OCI-LY3 (cell line): ENCODE measurements at regions not wholly inside any gene's neighbourhood (a gene's known extent, or its start where the extent isn't known, plus 50 kb on each side); places are given as distances from the start of the nearest gene placed in this dataset.
A peak's percentile ranks its signal among the peaks of the same experiment; 100 is the strongest.
"Not testable (repeated sequence)": the region's sequence is repeated elsewhere in the genome, so short reads cannot be mapped to it uniquely, and the experiment has no call there.

Source experiments
- H2AFZ ChIP-seq: fragments of 200-600, 300-600 bp; shearing (Covaris generic); 2 replicates; pipeline ENCODE4 v1.6.0; 2014; ENCODE audit warnings: antibody characterized with exemption, low read depth, low read length
- H3K27ac ChIP-seq: fragments of 200-600, 300-600 bp; sonication (generic); 2 replicates; pipeline ENCODE4 v1.5.1; 2014; ENCODE audit warnings: mild to moderate bottlenecking, low read length, moderate library complexity, mixed read lengths
- H3K27me3 ChIP-seq: fragments of 200-600, 300-600 bp; sonication (generic); 2 replicates; pipeline ENCODE4 v1.6.1; 2014; ENCODE audit warnings: low read depth, low read length, mixed read lengths
- H3K36me3 ChIP-seq: fragments of 200-600, 300-600 bp; sonication (generic); replicated peaks from 2 replicates; pipeline ENCODE3; 2014; ENCODE audit warnings: low read depth, low read length, mixed read lengths
- H3K4me1 ChIP-seq: fragments of 300-600, 200-600 bp; sonication (generic); 2 replicates; pipeline ENCODE4 v1.6.1; 2014; ENCODE audit warnings: low read length, mixed read lengths
- H3K4me2 ChIP-seq: fragments of 200-600, 300-600 bp; sonication (generic); 2 replicates; pipeline ENCODE4 v1.6.1; 2014; ENCODE audit warnings: low read length, mixed read lengths
- H3K4me3 ChIP-seq: fragments of 300-600, 200-600 bp; sonication (generic); 2 replicates; pipeline ENCODE4 v1.5.1; 2014; ENCODE audit warnings: antibody characterized with exemption, mild to moderate bottlenecking, low read length, moderate library complexity
- H3K79me2 ChIP-seq: fragments of 300-600, 200-600 bp; shearing (Covaris generic); 2 replicates; pipeline ENCODE4 v1.6.1; 2014; ENCODE audit warnings: mild to moderate bottlenecking, low read length, mixed read lengths
- H3K9ac ChIP-seq: fragments of 300-600, 200-600 bp; shearing (Covaris generic); 2 replicates; pipeline ENCODE4 v1.6.0; 2014; ENCODE audit warnings: mild to moderate bottlenecking, low read length, moderate library complexity
- H3K9me3 ChIP-seq: fragments of 200-600, 300-600 bp; shearing (Covaris generic); 2 replicates; pipeline ENCODE4 v1.6.1; 2014; ENCODE audit warnings: low read length, mixed read lengths; ENCODE audit not compliant: insufficient read depth
- H4K20me1 ChIP-seq: fragments of 200-600, 300-600 bp; sonication (generic); 2 replicates; pipeline ENCODE4 v1.6.1; 2016; ENCODE audit warnings: low read length, mixed read lengths; ENCODE audit not compliant: insufficient read depth
- CTCF ChIP-seq: fragments of 200-600, 300-600 bp; sonication (generic); IDR thresholded peaks from 2 replicates; pipeline ENCODE4 v1.5.1; 2014; ENCODE audit warnings: antibody characterized with exemption, low read length, low read depth
- EZH2phosphoT487 ChIP-seq: fragments of 200-600 bp; shearing (Covaris generic); IDR thresholded peaks from 2 replicates; pipeline ENCODE4 v1.6.1; 2018; ENCODE audit warnings: antibody characterized with exemption, mixed run types, low read depth

- H3K27ac ChIP-seq, H4K20me1 ChIP-seq, H3K36me3 ChIP-seq, H2AFZ ChIP-seq, H3K79me2 ChIP-seq, H3K27me3 ChIP-seq, H3K9me3 ChIP-seq, H3K9ac ChIP-seq: not testable (repeated sequence)
- Histone ChIP-seq H3K4me3 (peak overlapping the region; percentile 54), H3K4me1 (peaks cover 15% of the 10 kb centered on the region), H3K4me2 (peak overlapping the region; percentile 70)
Observed at GRCh38 chr16:29228664-29229611, 177.6 kb downstream of the NPIPB11 start.

GRCh38 chr16:29227751-29228663 is 178.5 kb downstream of the NPIPB11 start:
- not testable (repeated sequence) for H3K27me3 ChIP-seq, H2AFZ ChIP-seq, H3K36me3 ChIP-seq, H3K27ac ChIP-seq, H3K79me2 ChIP-seq, H4K20me1 ChIP-seq, H3K9ac ChIP-seq, H3K9me3 ChIP-seq
- peaks cover 15% of the 10 kb centered on the region for H3K4me1 ChIP-seq
- peak overlapping the region; percentile 54 for H3K4me3 ChIP-seq
- peak overlapping the region; percentile 70 for H3K4me2 ChIP-seq
- peak; percentile 48 for TF ChIP-seq CTCF

- TF ChIP-seq EZH2phosphoT487 = no peak
- no peak overlapping the region for H3K4me3 ChIP-seq
- no peaks in the 10 kb centered on the region for H3K79me2 ChIP-seq
- no peak overlapping the region for H3K9ac ChIP-seq
- no peaks in the 10 kb centered on the region for H3K36me3 ChIP-seq
- no peak overlapping the region for H2AFZ ChIP-seq
- H3K4me2 ChIP-seq = no peak overlapping the region
- H3K27ac ChIP-seq = no peak overlapping the region
- no peaks in the 10 kb centered on the region for H3K9me3 ChIP-seq
- H4K20me1 ChIP-seq = no peaks in the 10 kb centered on the region
- H3K27me3 ChIP-seq = no peaks in the 10 kb centered on the region
- peaks cover 15% of the 10 kb centered on the region for H3K4me1 ChIP-seq
Observed at GRCh38 chr16:29226782-29227181, 179.7 kb downstream of the NPIPB11 start.

GRCh38 chr16:29224675-29225074 is 181.8 kb downstream of the NPIPB11 start:
- H3K4me3 ChIP-seq, H4K20me1 ChIP-seq, H3K9ac ChIP-seq, H3K27me3 ChIP-seq, H3K79me2 ChIP-seq, H3K27ac ChIP-seq, H3K9me3 ChIP-seq, H2AFZ ChIP-seq, H3K36me3 ChIP-seq, H3K4me2 ChIP-seq: not testable (repeated sequence)
- peaks cover 14% of the 10 kb centered on the region for H3K4me1 ChIP-seq

- H2AFZ ChIP-seq, H4K20me1 ChIP-seq, H3K27ac ChIP-seq, H3K27me3 ChIP-seq, H3K4me2 ChIP-seq, H3K79me2 ChIP-seq, H3K4me1 ChIP-seq, H3K9ac ChIP-seq, H3K4me3 ChIP-seq, H3K9me3 ChIP-seq, H3K36me3 ChIP-seq: not testable (repeated sequence)
Observed at GRCh38 chr16:29222615-29223014, 183.9 kb downstream of the NPIPB11 start.

- not testable (repeated sequence) for H4K20me1 ChIP-seq, H3K36me3 ChIP-seq, H3K27ac ChIP-seq, H3K4me2 ChIP-seq, H3K9ac ChIP-seq, H3K79me2 ChIP-seq, H3K9me3 ChIP-seq, H3K27me3 ChIP-seq, H3K4me1 ChIP-seq, H3K4me3 ChIP-seq, H2AFZ ChIP-seq
Observed at GRCh38 chr16:29222008-29222407, 184.5 kb downstream of the NPIPB11 start.

- H3K9me3 ChIP-seq, H3K27ac ChIP-seq, H4K20me1 ChIP-seq, H3K79me2 ChIP-seq, H3K4me3 ChIP-seq, H3K9ac ChIP-seq, H3K4me1 ChIP-seq, H3K27me3 ChIP-seq, H3K36me3 ChIP-seq, H3K4me2 ChIP-seq, H2AFZ ChIP-seq: not testable (repeated sequence)
Observed at GRCh38 chr16:29221281-29221955, 185.1 kb downstream of the NPIPB11 start.

GRCh38 chr16:29220647-29221191 is 185.8 kb downstream of the NPIPB11 start:
- H3K9ac ChIP-seq, H3K4me1 ChIP-seq, H3K4me3 ChIP-seq, H3K36me3 ChIP-seq, H4K20me1 ChIP-seq, H3K27me3 ChIP-seq, H3K79me2 ChIP-seq, H3K9me3 ChIP-seq, H2AFZ ChIP-seq, H3K27ac ChIP-seq, H3K4me2 ChIP-seq: not testable (repeated sequence)
